GM12878 (cell line): ENCODE measurements at regions not wholly inside any gene's neighbourhood (a gene's known extent, or its start where the extent isn't known, plus 50 kb on each side); places are given as distances from the start of the nearest gene placed in this dataset.

Experiments
- ATAC-seq: fragments of 200-7000 bp; cut with Tn5 transposase; 3 replicates; pipeline ENCODE4 v1.9.1; 2020; ENCODE audit warnings: mild to moderate bottlenecking, moderate library complexity
- BruUV-seq: library from RNA; stranded (reverse); fragments of 400-500 nt; replicated peaks from 2 replicates; lab custom pipeline; 2021; lab: Mats Ljungman, UMichigan
- CTCF ChIA-PET: fragments of 300-600 bp; sonication (Branson Sonifier 250); formaldehyde crosslinking; extraction: SDS; loops from one replicate; lab custom pipeline; 2021; ENCODE audit warnings: inconsistent platforms; lab: Yijun Ruan, JAX
- POLR2A ChIA-PET: fragments of 350-600 bp; formaldehyde crosslinking; extraction: SDS; loops from one replicate; lab custom pipeline; 2021; ENCODE audit warnings: inconsistent platforms; lab: Charles Lee
- RAD21 ChIA-PET: fragments of 300-600 bp; sonication (Branson Sonifier 250); formaldehyde crosslinking; loops from one replicate; lab custom pipeline; 2023; ENCODE audit warnings: antibody characterized with exemption; ENCODE audit not compliant: unreplicated experiment; lab: Charles Lee
- SMC1A ChIA-PET: fragments of 300-600 bp; sonication (Branson Sonifier 250); formaldehyde crosslinking; loops from one replicate; lab custom pipeline; 2023; ENCODE audit not compliant: unreplicated experiment, uncharacterized antibody; lab: Charles Lee
- DNase-seq: peaks from one replicate; pipeline ENCODE4 v3.0.0-alpha.2; 2011; ENCODE audit warnings: low read depth, low spot score
- FAIRE-seq: peaks from 3 replicates; lab custom pipeline; 2011; peaks lifted over from hg19 to GRCh38; lab: Jason Lieb, UNC
- H2AFZ ChIP-seq: 2 replicates; pipeline ENCODE4 v1.6.0; 2011; ENCODE audit warnings: low read depth, low read length, control low read depth; ENCODE audit not compliant: control insufficient read depth
- H3K27ac ChIP-seq: 2 replicates; pipeline ENCODE4 v1.5.1; 2011; ENCODE audit warnings: control low read depth; ENCODE audit not compliant: control insufficient read depth, insufficient read depth
- H3K27me3 ChIP-seq, 2 experiments: replicated peaks in 1 of 2; 2 replicates each; pipeline versions ENCODE4 v1.6.0 to v1.6.1; 2011; ENCODE audit warnings: low read length in 1 of 2; ENCODE audit not compliant: control insufficient read depth in 2 of 2, insufficient read depth in 2 of 2
- H3K36me3 ChIP-seq, 2 experiments: 2 replicates each; pipeline ENCODE4 v1.5.1; 2011; ENCODE audit warnings: low read length in 1 of 2; ENCODE audit not compliant: control insufficient read depth in 2 of 2, insufficient read depth in 2 of 2
- H3K4me1 ChIP-seq: 2 replicates; pipeline ENCODE4 v1.6.1; 2011; ENCODE audit warnings: mild to moderate bottlenecking, low read length, moderate library complexity, mixed read lengths; ENCODE audit not compliant: control insufficient read depth, insufficient read depth
- H3K4me2 ChIP-seq: 2 replicates; pipeline ENCODE4 v1.6.0; 2011; ENCODE audit warnings: control low read depth; ENCODE audit not compliant: control insufficient read depth, insufficient read depth
- H3K4me3 ChIP-seq: fragments of 200-600 bp; sonication (generic); 2 replicates; pipeline ENCODE4 v1.5.1; 2016
- H3K79me2 ChIP-seq: 2 replicates; pipeline ENCODE4 v1.6.0; 2011; ENCODE audit warnings: low read length; ENCODE audit not compliant: control insufficient read depth, insufficient read depth
- H3K9ac ChIP-seq: 2 replicates; pipeline ENCODE4 v1.8.0; 2011; ENCODE audit warnings: low read length, control low read depth, mixed read lengths; ENCODE audit not compliant: control insufficient read depth, insufficient read depth
- H3K9me3 ChIP-seq: replicated peaks from 3 replicates; pipeline ENCODE4 v1.5.1; 2011; ENCODE audit warnings: mild to moderate bottlenecking, low read length; ENCODE audit not compliant: control insufficient read depth, insufficient read depth
- H4K20me1 ChIP-seq: 2 replicates; pipeline ENCODE4 v1.6.0; 2011; ENCODE audit not compliant: control insufficient read depth, insufficient read depth
- CEBPB ChIP-seq, 2 experiments: fragments of 150-350 bp in 1 of 2; IDR thresholded peaks; 2 replicates each; pipeline ENCODE4 v1.6.1; 2012 to 2014; ENCODE audit warnings: low read depth in 2 of 2, low read length in 2 of 2, borderline replicate concordance in 1 of 2, inconsistent platforms in 1 of 2
- CHD1 ChIP-seq: IDR thresholded peaks from 2 replicates; pipeline ENCODE4 v1.6.1; 2012; ENCODE audit warnings: low read depth, low read length, improper control_type of control experiment
- HDGF ChIP-seq: fragments of 450-650 bp; IDR thresholded peaks from 2 replicates; pipeline ENCODE4 v1.6.1; 2016; ENCODE audit warnings: antibody characterized with exemption
- IRF4 ChIP-seq: IDR thresholded peaks from 2 replicates; pipeline ENCODE4 v1.6.1; 2011; ENCODE audit warnings: low read depth, low read length
- JUNB ChIP-seq: IDR thresholded peaks from 2 replicates; pipeline ENCODE4 v1.6.1; 2016; ENCODE audit warnings: antibody characterized with exemption, mild to moderate bottlenecking
- LARP7 ChIP-seq: fragments of 450-650 bp; IDR thresholded peaks from 2 replicates; pipeline ENCODE4 v1.6.1; 2017; ENCODE audit warnings: mild to moderate bottlenecking
- NFYA ChIP-seq: IDR thresholded peaks from 2 replicates; pipeline ENCODE4 v1.6.1; 2011; ENCODE audit warnings: low read depth, mild to moderate bottlenecking, low read length, improper control_type of control experiment, borderline replicate concordance
- NR2C1 ChIP-seq: fragments of 450-650 bp; IDR thresholded peaks from 2 replicates; pipeline ENCODE4 v1.6.1; 2017; ENCODE audit warnings: antibody characterized with exemption, mild to moderate bottlenecking, moderate library complexity
- NR2C2 ChIP-seq: IDR thresholded peaks from 2 replicates; pipeline ENCODE4 v1.6.1; 2011; ENCODE audit warnings: borderline replicate concordance, low read depth; ENCODE audit not compliant: control insufficient read depth, insufficient read length
- RBBP5 ChIP-seq: fragments of 200-600 bp; sonication (generic); conservative IDR thresholded peaks from 2 replicates; pipeline ENCODE4 v1.6.1; 2016
- SIN3A ChIP-seq: IDR thresholded peaks from 2 replicates; pipeline ENCODE4 v1.6.1; 2012; ENCODE audit warnings: low read depth, low read length, improper control_type of control experiment
- SRF ChIP-seq, 2 experiments: IDR thresholded peaks; 2 replicates each; pipeline ENCODE4 v1.6.1; 2011; ENCODE audit warnings: low read depth in 2 of 2, low read length in 2 of 2, mild to moderate bottlenecking in 1 of 2, moderate library complexity in 1 of 2
- TBL1XR1 ChIP-seq: IDR thresholded peaks from 2 replicates; pipeline ENCODE4 v1.6.1; 2012; ENCODE audit warnings: low read depth, low read length, improper control_type of control experiment
- YY1 ChIP-seq: IDR thresholded peaks from 2 replicates; pipeline ENCODE4 v1.6.1; 2011; ENCODE audit warnings: low read depth, mild to moderate bottlenecking, low read length
- ZBED1 ChIP-seq: IDR thresholded peaks from 2 replicates; pipeline ENCODE4 v1.6.1; 2016; ENCODE audit warnings: borderline replicate concordance
- ZBTB4 ChIP-seq: fragments of 450-650 bp; formaldehyde crosslinking; IDR thresholded peaks from 2 replicates; pipeline ENCODE4 v1.4.0; 2022; ENCODE audit warnings: mild to moderate bottlenecking, moderate library complexity
- ZSCAN29 ChIP-seq: fragments of 450-650 bp; IDR thresholded peaks from 2 replicates; pipeline ENCODE4 v1.6.1; 2017; ENCODE audit warnings: mild to moderate bottlenecking, moderate library complexity
- WGBS: methylation state at CpG from one replicate; pipeline ENCODE4 v1.1.6; 2016; ENCODE audit warnings: low lambda C conversion rate; ENCODE audit not compliant: insufficient replicate concordance, insufficient coverage; ENCODE audit errors: missing lambda C conversion rate; 5-methylcytosine and 5-hydroxymethylcytosine counted together
- in situ Hi-C: fragments of 300-500 bp; cut with MboI; formaldehyde crosslinking; loops from 9 replicates; pipeline ENCODE4 v1.14.3; 2018; ENCODE audit warnings: mixed read lengths
- intact Hi-C: fragments of 100-400 bp; cut with micrococcal nuclease; formaldehyde crosslinking; loops from one replicate; pipeline ENCODE4 v1.14.2; 2022; ENCODE audit not compliant: unreplicated experiment
- TF ChIP-seq, protein P1 (sequence below): IDR thresholded peaks from 2 replicates; pipeline ENCODE4 v1.6.1; 2011; ENCODE audit warnings: borderline replicate concordance, low read depth, mild to moderate bottlenecking, moderate library complexity, low read length; ENCODE audit not compliant: insufficient read depth, poor library complexity, severe bottlenecking

GRCh38 chr2:147619808-147620207 is 225.0 kb upstream of the ACVR2A start:
- Histone ChIP-seq H3K4me3 (no peak overlapping the region), H3K4me1 (peaks cover 8% of the 10 kb centered on the region), H3K36me3 (no peaks in the 10 kb centered on the region), H2AFZ (no peak overlapping the region), H3K9me3 (no peaks in the 10 kb centered on the region; the same call in 1 of the 3 replicates), H4K20me1 (no peaks in the 10 kb centered on the region), H3K27ac (no peak overlapping the region), H3K79me2 (no peaks in the 10 kb centered on the region), H3K4me2 (no peak overlapping the region), H3K9ac (no peak overlapping the region), H3K27me3 (no peaks in the 10 kb centered on the region)
- ChIA-PET RAD21 (interaction anchor here (1.4 kb wide), 1 partner anchor 9 kb away, joined by 6 read pairs; no protein-coding TSS in a partner anchor), POLR2A (no interaction called here), SMC1A (interaction anchor here (0.6 to 1.9 kb wide), 8 partner anchors 9 to 283 kb away, joined by 3 to 4 read pairs (median 3); no protein-coding TSS in a partner anchor), CTCF (interaction anchor here (0.6 to 1.6 kb wide), 4 partner anchors 15 to 537 kb away, joined by 3 to 4 read pairs (median 4); no protein-coding TSS in a partner anchor)
- 78% methylated on average over 4 of the region's 4 CpGs for WGBS
- intact Hi-C loops (no loop called here), in situ Hi-C loops (no loop called here)
- ATAC-seq (no peak), FAIRE-seq (no peak)
- BruUV-seq = no TSS peak
- TF ChIP-seq NR2C2 = no peak
- no peak for TF ChIP-seq CEBPB (IDR thresholded peaks at IDR 0.05; ENCODE audit: borderline replicate concordance in 1 of 2, low read depth in 2 of 2, low read length in 2 of 2)
- no peak for TF ChIP-seq ZBED1
- TF ChIP-seq HDGF = no peak
- TF ChIP-seq ZSCAN29 = no peak
- no peak for TF ChIP-seq JUNB
- no peak for TF ChIP-seq IRF4
- TF ChIP-seq YY1 = no peak
- TF ChIP-seq SIN3A = no peak
- TF ChIP-seq, protein P1, sequence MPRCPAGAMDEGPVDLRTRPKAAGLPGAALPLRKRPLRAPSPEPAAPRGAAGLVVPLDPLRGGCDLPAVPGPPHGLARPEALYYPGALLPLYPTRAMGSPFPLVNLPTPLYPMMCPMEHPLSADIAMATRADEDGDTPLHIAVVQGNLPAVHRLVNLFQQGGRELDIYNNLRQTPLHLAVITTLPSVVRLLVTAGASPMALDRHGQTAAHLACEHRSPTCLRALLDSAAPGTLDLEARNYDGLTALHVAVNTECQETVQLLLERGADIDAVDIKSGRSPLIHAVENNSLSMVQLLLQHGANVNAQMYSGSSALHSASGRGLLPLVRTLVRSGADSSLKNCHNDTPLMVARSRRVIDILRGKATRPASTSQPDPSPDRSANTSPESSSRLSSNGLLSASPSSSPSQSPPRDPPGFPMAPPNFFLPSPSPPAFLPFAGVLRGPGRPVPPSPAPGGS = no peak
- no peak for TF ChIP-seq ZBTB4 (CRISPR knock-in tag)
- no peak for TF ChIP-seq RBBP5
- no peak for TF ChIP-seq NFYA
- no peak for TF ChIP-seq NR2C1
- TF ChIP-seq TBL1XR1 = no peak
- no peak for TF ChIP-seq SRF (IDR thresholded peaks at IDR 0.05; ENCODE audit: low read depth in 2 of 2, low read length in 2 of 2)
- no peak for TF ChIP-seq CHD1
- TF ChIP-seq LARP7 = no peak
- TF ChIP-seq, all 136 proteins: peak for 0
- no peak for DNase-seq
